Panc1 (cell line): ENCODE measurements at regions not wholly inside any gene's neighbourhood (a gene's known extent, or its start where the extent isn't known, plus 50 kb on each side); places are given as distances from the start of the nearest gene placed in this dataset.
"Not testable (repeated sequence)": the region's sequence is repeated elsewhere in the genome, so short reads cannot be mapped to it uniquely, and the experiment has no call there.

Experiments used
- ATAC-seq: fragments of 200-7000 bp; cut with Tn5 transposase; 2 replicates; pipeline ENCODE4 v1.9.1; 2020; ENCODE audit warnings: mild to moderate bottlenecking, moderate library complexity
- BruUV-seq: library from RNA; stranded (reverse); fragments of 400-500 nt; replicated peaks from 2 replicates; lab custom pipeline; 2021; lab: Mats Ljungman, UMichigan
- CTCF ChIA-PET: fragments of 300-600 bp; sonication (Branson Sonifier 250); formaldehyde crosslinking; loops from one replicate; lab custom pipeline; 2022; ENCODE audit warnings: antibody characterized with exemption; lab: Charles Lee
- POLR2A ChIA-PET: fragments of 300-600 bp; sonication (Branson Sonifier 250); formaldehyde crosslinking; loops from one replicate; lab custom pipeline; 2022; ENCODE audit warnings: antibody characterized with exemption; lab: Charles Lee
- DNase-seq: peaks from one replicate; pipeline ENCODE4 v3.0.0-alpha.2; 2010; ENCODE audit warnings: low read depth, low spot score
- H3K27ac ChIP-seq: 2 replicates; pipeline ENCODE4 v1.5.1; 2011; ENCODE audit warnings: mild to moderate bottlenecking, low read length, inconsistent platforms
- H3K27me3 ChIP-seq: fragments of 200-500 bp; sonication (Bioruptor generic); 2 replicates; pipeline ENCODE4 v1.6.0; 2014; ENCODE audit warnings: low read length, inconsistent platforms; ENCODE audit not compliant: control insufficient read depth, insufficient read depth
- H3K36me3 ChIP-seq: fragments of 200-500 bp; sonication (Bioruptor generic); 2 replicates; pipeline ENCODE4 v1.5.1; 2014; ENCODE audit warnings: inconsistent platforms, mild to moderate bottlenecking, low read length, moderate library complexity; ENCODE audit not compliant: control insufficient read depth, insufficient read depth
- H3K4me1 ChIP-seq: 2 replicates; pipeline ENCODE4 v1.5.1; 2011; ENCODE audit warnings: inconsistent platforms, mild to moderate bottlenecking, low read length, moderate library complexity; ENCODE audit not compliant: control insufficient read depth, insufficient read depth
- H3K4me3 ChIP-seq, 2 experiments: 2 replicates each; pipeline ENCODE4 v1.5.1; 2011 to 2012; ENCODE audit warnings: low read depth in 2 of 2, low read length in 2 of 2, mild to moderate bottlenecking in 2 of 2, inconsistent platforms in 1 of 2, moderate library complexity in 1 of 2
- H3K9me3 ChIP-seq: fragments of 200-500 bp; sonication (Bioruptor generic); 2 replicates; pipeline ENCODE4 v1.5.1; 2014; ENCODE audit warnings: low read depth, mild to moderate bottlenecking, inconsistent platforms, low read length, moderate library complexity; ENCODE audit not compliant: control insufficient read depth, insufficient read depth
- POLR2AphosphoS5 ChIP-seq: IDR thresholded peaks from 2 replicates; pipeline ENCODE4 v1.6.1; 2012; ENCODE audit warnings: mild to moderate bottlenecking, low read depth, low read length, moderate library complexity
- SIN3A ChIP-seq: IDR thresholded peaks from 2 replicates; pipeline ENCODE4 v1.6.1; 2012; ENCODE audit warnings: low read depth, mild to moderate bottlenecking, low read length, moderate library complexity, borderline replicate concordance; ENCODE audit not compliant: insufficient read depth
- TCF7L2 ChIP-seq: IDR thresholded peaks from 2 replicates; pipeline ENCODE4 v1.6.1; 2011; ENCODE audit warnings: mild to moderate bottlenecking, low read depth, low read length, inconsistent platforms
- in situ Hi-C: cut with HindIII; loops from 2 replicates; pipeline ENCODE4 v1.10.0; 2016; ENCODE audit warnings: low sequenced_read_pairs, low pct_unique_long_range_greater_than_20kb
- intact Hi-C: fragments of 100-400 bp; cut with micrococcal nuclease; formaldehyde crosslinking; loops from one replicate; pipeline ENCODE4 v1.10.0; 2022; ENCODE audit not compliant: unreplicated experiment
- TF ChIP-seq, protein P1 (sequence below), 2 experiments: IDR thresholded peaks; 2 replicates each; pipeline ENCODE4 v1.6.1; 2011 to 2012; ENCODE audit warnings: low read depth in 2 of 2, control low read depth in 1 of 2, low read length in 1 of 2, mild to moderate bottlenecking in 1 of 2, moderate library complexity in 1 of 2; ENCODE audit not compliant: insufficient read depth in 1 of 2
- TF ChIP-seq, protein P2 (sequence below): fragments of 450-650 bp; IDR thresholded peaks from 2 replicates; pipeline ENCODE4 v1.5.1; 2017; ENCODE audit warnings: mild to moderate bottlenecking

DNA sequence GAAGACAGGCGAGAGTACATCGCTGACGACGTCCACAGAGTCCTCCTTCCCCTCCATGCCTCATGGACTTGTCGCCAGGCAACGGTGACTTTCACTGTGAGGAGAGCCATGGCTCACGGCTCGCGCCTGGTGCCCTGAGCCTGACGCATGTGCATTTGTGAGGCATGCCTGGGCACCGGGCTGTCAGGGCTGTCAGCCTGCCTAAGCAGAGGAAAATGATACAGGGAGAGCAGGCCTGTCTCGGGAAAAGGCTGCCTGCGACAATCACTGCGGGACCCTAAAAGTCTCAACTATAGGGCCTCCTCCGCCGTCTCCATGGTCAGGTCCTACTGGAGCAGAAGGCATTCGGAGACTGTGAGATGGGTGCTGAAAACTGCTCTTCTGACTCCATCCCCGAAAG lies 135.5 kb upstream of the WSB1 start:
- POLR2A ChIA-PET, result no interaction called here
- intact Hi-C loops, result no loop called here
- ATAC-seq, result no peak

DNA sequence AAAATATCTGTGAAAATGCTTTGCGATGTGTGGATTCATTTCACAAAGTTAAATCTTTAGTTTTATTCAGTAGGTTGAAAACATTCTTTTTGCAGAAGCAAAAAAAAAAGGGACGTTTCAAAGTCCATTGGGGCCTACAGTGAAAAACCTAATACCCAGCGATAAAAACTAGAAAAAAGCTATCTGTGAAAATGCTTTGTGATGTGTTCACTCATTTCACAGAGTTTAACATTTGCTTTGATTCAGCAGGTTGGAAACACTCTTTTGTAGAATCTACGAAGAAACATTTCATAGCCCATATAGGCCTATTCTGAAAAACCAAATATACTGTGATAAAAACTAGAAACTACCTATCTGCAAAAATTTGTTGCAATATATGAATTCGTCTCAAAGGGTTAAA lies 113.6 kb upstream of the WSB1 start:
- no peak for DNase-seq
- Histone ChIP-seq H3K36me3 (no peaks in the 10 kb centered on the region), H3K4me3 (no peak overlapping the region), H3K4me1 (no peaks in the 10 kb centered on the region), H3K27ac (no peak overlapping the region), H3K9me3 (no peaks in the 10 kb centered on the region), H3K27me3 (no peaks in the 10 kb centered on the region)
- no peak for TF ChIP-seq SIN3A
- CTCF ChIA-PET, result no interaction called here
- BruUV-seq, result no TSS peak
- in situ Hi-C loops, result no loop called here
- intact Hi-C loops, result no loop called here
- ATAC-seq, result no peak
- POLR2A ChIA-PET, result no interaction called here

More for the DNA sequence above, 135.5 kb upstream of the WSB1 start:
- no TSS peak for BruUV-seq
- in situ Hi-C loops, result no loop called here
- Histone ChIP-seq H3K4me1 (no peaks in the 10 kb centered on the region), H3K27ac (no peak overlapping the region), H3K27me3 (no peaks in the 10 kb centered on the region), H3K4me3 (no peak overlapping the region), H3K9me3 (no peaks in the 10 kb centered on the region), H3K36me3 (no peaks in the 10 kb centered on the region)
- TF ChIP-seq, protein P1, sequence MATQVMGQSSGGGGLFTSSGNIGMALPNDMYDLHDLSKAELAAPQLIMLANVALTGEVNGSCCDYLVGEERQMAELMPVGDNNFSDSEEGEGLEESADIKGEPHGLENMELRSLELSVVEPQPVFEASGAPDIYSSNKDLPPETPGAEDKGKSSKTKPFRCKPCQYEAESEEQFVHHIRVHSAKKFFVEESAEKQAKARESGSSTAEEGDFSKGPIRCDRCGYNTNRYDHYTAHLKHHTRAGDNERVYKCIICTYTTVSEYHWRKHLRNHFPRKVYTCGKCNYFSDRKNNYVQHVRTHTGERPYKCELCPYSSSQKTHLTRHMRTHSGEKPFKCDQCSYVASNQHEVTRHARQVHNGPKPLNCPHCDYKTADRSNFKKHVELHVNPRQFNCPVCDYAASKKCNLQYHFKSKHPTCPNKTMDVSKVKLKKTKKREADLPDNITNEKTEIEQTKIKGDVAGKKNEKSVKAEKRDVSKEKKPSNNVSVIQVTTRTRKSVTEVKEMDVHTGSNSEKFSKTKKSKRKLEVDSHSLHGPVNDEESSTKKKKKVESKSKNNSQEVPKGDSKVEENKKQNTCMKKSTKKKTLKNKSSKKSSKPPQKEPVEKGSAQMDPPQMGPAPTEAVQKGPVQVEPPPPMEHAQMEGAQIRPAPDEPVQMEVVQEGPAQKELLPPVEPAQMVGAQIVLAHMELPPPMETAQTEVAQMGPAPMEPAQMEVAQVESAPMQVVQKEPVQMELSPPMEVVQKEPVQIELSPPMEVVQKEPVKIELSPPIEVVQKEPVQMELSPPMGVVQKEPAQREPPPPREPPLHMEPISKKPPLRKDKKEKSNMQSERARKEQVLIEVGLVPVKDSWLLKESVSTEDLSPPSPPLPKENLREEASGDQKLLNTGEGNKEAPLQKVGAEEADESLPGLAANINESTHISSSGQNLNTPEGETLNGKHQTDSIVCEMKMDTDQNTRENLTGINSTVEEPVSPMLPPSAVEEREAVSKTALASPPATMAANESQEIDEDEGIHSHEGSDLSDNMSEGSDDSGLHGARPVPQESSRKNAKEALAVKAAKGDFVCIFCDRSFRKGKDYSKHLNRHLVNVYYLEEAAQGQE (IDR thresholded peaks at IDR 0.05; ENCODE audit: insufficient read depth in 1 of 2, low read depth in 2 of 2, low read length in 1 of 2), result no peak
- TF ChIP-seq, protein P2, sequence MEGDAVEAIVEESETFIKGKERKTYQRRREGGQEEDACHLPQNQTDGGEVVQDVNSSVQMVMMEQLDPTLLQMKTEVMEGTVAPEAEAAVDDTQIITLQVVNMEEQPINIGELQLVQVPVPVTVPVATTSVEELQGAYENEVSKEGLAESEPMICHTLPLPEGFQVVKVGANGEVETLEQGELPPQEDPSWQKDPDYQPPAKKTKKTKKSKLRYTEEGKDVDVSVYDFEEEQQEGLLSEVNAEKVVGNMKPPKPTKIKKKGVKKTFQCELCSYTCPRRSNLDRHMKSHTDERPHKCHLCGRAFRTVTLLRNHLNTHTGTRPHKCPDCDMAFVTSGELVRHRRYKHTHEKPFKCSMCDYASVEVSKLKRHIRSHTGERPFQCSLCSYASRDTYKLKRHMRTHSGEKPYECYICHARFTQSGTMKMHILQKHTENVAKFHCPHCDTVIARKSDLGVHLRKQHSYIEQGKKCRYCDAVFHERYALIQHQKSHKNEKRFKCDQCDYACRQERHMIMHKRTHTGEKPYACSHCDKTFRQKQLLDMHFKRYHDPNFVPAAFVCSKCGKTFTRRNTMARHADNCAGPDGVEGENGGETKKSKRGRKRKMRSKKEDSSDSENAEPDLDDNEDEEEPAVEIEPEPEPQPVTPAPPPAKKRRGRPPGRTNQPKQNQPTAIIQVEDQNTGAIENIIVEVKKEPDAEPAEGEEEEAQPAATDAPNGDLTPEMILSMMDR, result no peak
- TF ChIP-seq SIN3A (no peak), TCF7L2 (no peak), POLR2AphosphoS5 (no peak)
- no peak for DNase-seq
- CTCF ChIA-PET, result no interaction called here

DNA sequence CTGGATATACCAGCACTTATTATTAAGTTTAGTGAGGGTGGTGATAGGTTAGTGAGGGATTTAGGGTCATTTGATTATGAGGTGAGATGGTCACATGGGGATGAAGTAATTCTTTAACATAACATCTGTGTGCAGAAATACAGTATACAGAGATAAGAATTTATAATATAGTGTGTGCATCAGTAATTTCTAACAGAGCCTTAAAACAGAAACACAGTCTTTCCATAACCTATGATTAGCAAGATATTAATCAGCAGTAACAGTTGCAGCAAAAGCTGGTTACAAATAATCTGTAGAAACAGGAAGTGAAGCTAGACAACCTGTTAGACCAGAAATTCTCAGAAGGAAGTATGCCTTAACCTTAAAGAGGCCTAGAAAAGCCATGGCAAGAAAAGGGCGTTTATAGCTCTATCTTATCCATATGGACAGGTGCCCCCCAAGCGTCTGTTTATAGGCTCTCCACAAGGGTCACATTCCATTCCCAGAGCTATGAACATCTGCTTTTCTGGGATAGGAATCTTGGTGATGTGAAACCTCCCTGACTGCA lies 112.5 kb upstream of the WSB1 start:
- H3K9me3 ChIP-seq, H3K4me3 ChIP-seq, H3K36me3 ChIP-seq, CTCF ChIA-PET, POLR2A ChIA-PET, in situ Hi-C loops, H3K27ac ChIP-seq, intact Hi-C loops, H3K27me3 ChIP-seq, ATAC-seq, BruUV-seq, H3K4me1 ChIP-seq, DNase-seq: not testable (repeated sequence)
